A673 (cell line): ENCODE measurements at regions not wholly inside any gene's neighbourhood (a gene's known extent, or its start where the extent isn't known, plus 50 kb on each side); places are given as distances from the start of the nearest gene placed in this dataset.
"Not testable (repeated sequence)": the region's sequence is repeated elsewhere in the genome, so short reads cannot be mapped to it uniquely, and the experiment has no call there.

ENCODE experiments used
- BruUV-seq: library from RNA; stranded (reverse); fragments of 400-500 nt; replicated peaks from 2 replicates; lab custom pipeline; 2021; lab: Mats Ljungman, UMichigan
- CTCF ChIA-PET: fragments of 300-600 bp; sonication (Branson Sonifier 250); formaldehyde crosslinking; loops from one replicate; lab custom pipeline; 2022; ENCODE audit warnings: antibody characterized with exemption; lab: Charles Lee
- POLR2A ChIA-PET: fragments of 300-600 bp; sonication (Branson Sonifier 250); formaldehyde crosslinking; loops from one replicate; lab custom pipeline; 2022; ENCODE audit warnings: antibody characterized with exemption; ENCODE audit not compliant: low non-redundant PET; lab: Charles Lee
- DNase-seq: peaks from one replicate; pipeline ENCODE4 v3.0.0-alpha.2; 2015; ENCODE audit warnings: low spot score
- H3K27ac ChIP-seq: fragments of 200-600 bp; sonication (generic); 2 replicates; pipeline ENCODE4 v1.5.1; 2016; ENCODE audit warnings: mixed run types, low read depth, mild to moderate bottlenecking, mixed read lengths, antibody characterized with exemption, low read length; ENCODE audit not compliant: poor library complexity, severe bottlenecking
- H3K27me3 ChIP-seq: fragments of 200-600 bp; sonication (generic); replicated peaks from 2 replicates; pipeline ENCODE4 v1.6.1; 2017; ENCODE audit warnings: mixed run types, low read depth, mild to moderate bottlenecking, mixed read lengths, antibody characterized with exemption, low read length; ENCODE audit not compliant: insufficient read depth, poor library complexity
- H3K36me3 ChIP-seq: fragments of 200-600 bp; sonication (generic); 2 replicates; pipeline ENCODE4 v1.6.1; 2016; ENCODE audit warnings: mixed run types, mild to moderate bottlenecking, mixed read lengths, antibody characterized with exemption, low read length; ENCODE audit not compliant: insufficient read depth, poor library complexity, severe bottlenecking
- H3K4me1 ChIP-seq: fragments of 200-600 bp; sonication (generic); 2 replicates; pipeline ENCODE4 v1.6.1; 2017; ENCODE audit warnings: mixed run types, mild to moderate bottlenecking, mixed read lengths, antibody characterized with exemption, low read length; ENCODE audit not compliant: insufficient read depth, poor library complexity, severe bottlenecking
- H3K4me3 ChIP-seq: fragments of 200-600 bp; sonication (generic); 2 replicates; pipeline ENCODE4 v1.5.1; 2016; ENCODE audit warnings: low read depth, mixed run types, mild to moderate bottlenecking, mixed read lengths, low read length; ENCODE audit not compliant: poor library complexity, severe bottlenecking
- H3K9me3 ChIP-seq: fragments of 200-600 bp; sonication (generic); 2 replicates; pipeline ENCODE4 v1.6.1; 2016; ENCODE audit warnings: mixed run types, low read depth, mild to moderate bottlenecking, mixed read lengths, antibody characterized with exemption, low read length; ENCODE audit not compliant: poor library complexity, severe bottlenecking
- EZH2 ChIP-seq: fragments of 200-600 bp; sonication (generic); IDR thresholded peaks from 2 replicates; pipeline ENCODE4 v1.6.1; 2017; ENCODE audit warnings: borderline replicate concordance, low read depth, mild to moderate bottlenecking, mixed read lengths, antibody characterized with exemption, low read length; ENCODE audit not compliant: poor library complexity, severe bottlenecking
- intact Hi-C: fragments of 100-400 bp; cut with micrococcal nuclease; formaldehyde crosslinking; loops from one replicate; pipeline ENCODE4 v1.10.0; 2022; ENCODE audit not compliant: unreplicated experiment
- TF ChIP-seq, protein P1 (sequence below): fragments of 300-800, 200-600 bp; sonication (generic); conservative IDR thresholded peaks from 2 replicates; pipeline ENCODE4 v1.5.1; 2017; ENCODE audit warnings: low read depth, mild to moderate bottlenecking, antibody characterized with exemption, low read length, moderate library complexity, mixed read lengths

DNA sequence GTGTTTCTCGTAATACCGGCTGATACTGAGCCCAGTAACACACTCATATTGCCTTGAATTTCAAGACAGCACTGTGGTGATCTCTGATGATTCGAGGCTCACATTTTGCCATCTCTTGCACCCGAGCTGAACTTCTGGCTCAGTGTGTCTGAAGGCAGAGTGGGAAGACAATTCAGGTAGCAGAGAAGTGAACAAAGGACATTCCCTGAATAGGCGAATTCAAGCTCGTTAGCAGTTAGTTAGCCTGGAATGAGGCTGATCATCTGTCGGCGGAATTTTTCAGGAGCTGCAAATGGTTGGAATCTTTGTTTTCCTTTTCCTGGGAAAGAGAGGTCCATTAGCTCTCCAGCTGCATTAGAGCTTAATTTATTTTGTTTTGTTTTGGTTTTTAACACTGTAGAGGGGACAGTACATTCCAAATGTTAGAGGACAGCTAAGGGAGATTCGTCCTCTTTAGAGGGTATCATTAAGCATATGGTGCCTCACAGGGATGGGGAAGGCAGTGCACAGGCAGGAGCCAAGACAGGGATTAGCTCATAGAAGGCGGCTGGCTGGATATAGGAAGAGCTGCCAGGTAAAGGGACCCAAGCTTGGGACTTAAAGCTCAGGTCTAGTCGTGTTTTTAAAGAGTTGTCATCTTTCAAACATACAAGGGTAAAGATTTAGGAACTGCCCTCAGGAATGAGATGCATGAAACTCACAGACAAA, 119.7 kb upstream of the DLG1 start:
- Histone ChIP-seq H3K27ac (no peak overlapping the region), H3K4me1 (no peaks in the 10 kb centered on the region), H3K27me3 (no peaks in the 10 kb centered on the region), H3K9me3 (no peaks in the 10 kb centered on the region), H3K4me3 (no peak overlapping the region), H3K36me3 (no peaks in the 10 kb centered on the region)
- TF ChIP-seq EZH2, result no peak
- ChIA-PET CTCF (no interaction called here), POLR2A (no interaction called here)
- DNase-seq, result no peak
- intact Hi-C loops, result no loop called here
- no TSS peak for BruUV-seq

DNA sequence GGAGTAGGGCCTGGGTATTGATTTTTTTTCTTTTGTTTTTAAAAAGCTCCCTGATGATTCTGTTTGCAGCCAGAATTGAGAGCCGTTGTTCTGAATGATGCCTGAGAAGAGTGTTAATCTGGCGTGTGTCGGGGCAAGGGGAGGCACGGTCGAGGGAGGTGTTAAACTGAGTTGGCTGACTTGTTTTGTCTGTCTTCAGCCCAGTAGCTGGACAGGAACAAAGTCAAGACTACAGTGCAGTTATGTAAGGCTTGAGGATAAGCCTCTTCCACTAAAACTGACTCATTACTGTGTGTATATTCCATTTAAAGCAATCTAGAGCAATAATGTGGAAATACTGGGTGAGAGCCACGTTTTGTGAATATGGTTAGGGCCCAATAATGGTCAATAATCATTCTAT, 119.0 kb upstream of the DLG1 start:
- BruUV-seq, result no TSS peak
- no peak overlapping the region for H3K27ac ChIP-seq
- H3K27me3 ChIP-seq, result no peaks in the 10 kb centered on the region
- DNase-seq, result no peak
- no peak for TF ChIP-seq EZH2
- TF ChIP-seq, protein P1, sequence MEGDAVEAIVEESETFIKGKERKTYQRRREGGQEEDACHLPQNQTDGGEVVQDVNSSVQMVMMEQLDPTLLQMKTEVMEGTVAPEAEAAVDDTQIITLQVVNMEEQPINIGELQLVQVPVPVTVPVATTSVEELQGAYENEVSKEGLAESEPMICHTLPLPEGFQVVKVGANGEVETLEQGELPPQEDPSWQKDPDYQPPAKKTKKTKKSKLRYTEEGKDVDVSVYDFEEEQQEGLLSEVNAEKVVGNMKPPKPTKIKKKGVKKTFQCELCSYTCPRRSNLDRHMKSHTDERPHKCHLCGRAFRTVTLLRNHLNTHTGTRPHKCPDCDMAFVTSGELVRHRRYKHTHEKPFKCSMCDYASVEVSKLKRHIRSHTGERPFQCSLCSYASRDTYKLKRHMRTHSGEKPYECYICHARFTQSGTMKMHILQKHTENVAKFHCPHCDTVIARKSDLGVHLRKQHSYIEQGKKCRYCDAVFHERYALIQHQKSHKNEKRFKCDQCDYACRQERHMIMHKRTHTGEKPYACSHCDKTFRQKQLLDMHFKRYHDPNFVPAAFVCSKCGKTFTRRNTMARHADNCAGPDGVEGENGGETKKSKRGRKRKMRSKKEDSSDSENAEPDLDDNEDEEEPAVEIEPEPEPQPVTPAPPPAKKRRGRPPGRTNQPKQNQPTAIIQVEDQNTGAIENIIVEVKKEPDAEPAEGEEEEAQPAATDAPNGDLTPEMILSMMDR, result no peak
- no peaks in the 10 kb centered on the region for H3K36me3 ChIP-seq
- intact Hi-C loops, result no loop called here
- no peaks in the 10 kb centered on the region for H3K4me1 ChIP-seq
- CTCF ChIA-PET, result no interaction called here
- POLR2A ChIA-PET, result no interaction called here
- no peak overlapping the region for H3K4me3 ChIP-seq
- no peaks in the 10 kb centered on the region for H3K9me3 ChIP-seq

DNA sequence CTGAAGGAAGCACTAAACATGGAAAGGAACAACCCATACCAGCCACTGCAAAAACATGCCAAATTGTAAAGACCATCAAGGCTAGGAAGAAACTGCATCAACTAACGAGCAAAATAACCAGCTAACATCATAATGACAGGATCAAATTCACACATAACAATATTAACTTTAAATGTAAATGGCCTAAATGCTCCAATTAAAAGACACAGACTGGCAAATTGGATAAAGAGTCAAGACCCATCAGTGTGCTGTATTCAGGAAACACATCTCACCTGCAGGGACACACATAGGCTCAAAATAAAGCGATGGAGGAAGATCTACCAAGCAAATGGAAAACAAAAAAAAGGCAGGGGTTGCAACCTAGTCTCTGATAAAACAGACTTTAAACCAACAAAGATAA, 113.5 kb upstream of the DLG1 start:
- DNase-seq, H3K27me3 ChIP-seq, H3K4me3 ChIP-seq, H3K9me3 ChIP-seq, H3K4me1 ChIP-seq, H3K27ac ChIP-seq, CTCF ChIA-PET, BruUV-seq, POLR2A ChIA-PET, intact Hi-C loops, H3K36me3 ChIP-seq: not testable (repeated sequence)

DNA sequence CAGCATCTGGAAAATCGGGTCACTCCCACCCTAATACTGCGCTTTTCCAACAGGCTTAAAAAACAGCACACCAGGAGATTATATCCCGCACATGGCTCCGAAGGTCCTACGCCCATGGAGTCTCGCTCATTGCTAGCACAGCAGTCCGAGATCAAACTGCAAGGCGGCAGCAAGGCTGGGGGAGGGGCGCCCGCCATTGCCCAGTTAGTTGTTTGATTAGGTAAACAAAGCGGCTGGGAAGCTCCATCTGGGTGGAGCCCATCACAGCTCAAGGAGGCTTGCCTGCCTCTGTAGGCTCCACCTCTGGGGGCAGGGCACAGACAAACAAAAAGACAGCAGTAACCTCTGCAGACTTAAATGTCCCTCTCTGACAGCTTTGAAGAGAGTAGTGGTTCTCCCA, 111.8 kb upstream of the DLG1 start:
- intact Hi-C loops, BruUV-seq, H3K9me3 ChIP-seq, H3K36me3 ChIP-seq, POLR2A ChIA-PET, H3K27me3 ChIP-seq, H3K4me1 ChIP-seq, H3K4me3 ChIP-seq, CTCF ChIA-PET, DNase-seq, H3K27ac ChIP-seq: not testable (repeated sequence)
